ENCODE measurements at regions not wholly inside any gene's neighbourhood (a gene's known extent, or its start where the extent isn't known, plus 50 kb on each side); places are given as distances from the start of the nearest gene placed in this dataset.
"Not testable (repeated sequence)": the region's sequence is repeated elsewhere in the genome, so short reads cannot be mapped to it uniquely, and the experiment has no call there.

GRCh38 chr21:6086038-6086437, 4435.3 kb upstream of the TPTE start:
- FAIRE-seq; H3K4me1 ChIP-seq; H3K4me3 ChIP-seq; H3K27ac ChIP-seq; DNase-seq (ENCODE audit: low read depth in 1 of 2, low spot score in 1 of 2); H3K4me2 ChIP-seq; CTCF ChIA-PET; ATAC-seq; POLR2A ChIA-PET; H3K9me3 ChIP-seq: not testable (repeated sequence)
- whole genome bisulfite sequencing (ENCODE audit: missing lambda C conversion rate) = no CpG with 5 or more reads among the region's 20 CpGs

- FAIRE-seq; DNase-seq (ENCODE audit: low read depth in 1 of 2, low spot score in 1 of 2); H3K4me1 ChIP-seq; H3K4me3 ChIP-seq; H3K9me3 ChIP-seq; ATAC-seq; H3K4me2 ChIP-seq; CTCF ChIA-PET; POLR2A ChIA-PET; H3K27ac ChIP-seq: not testable (repeated sequence)
- no CpG with 5 or more reads among the region's 24 CpGs for WGBS (ENCODE audit: missing lambda C conversion rate)
Measured at GRCh38 chr21:6087579-6088178, 4433.7 kb upstream of the TPTE start.

- H3K4me1 ChIP-seq; ATAC-seq; H3K4me2 ChIP-seq; CTCF ChIA-PET; POLR2A ChIA-PET; FAIRE-seq; H3K27ac ChIP-seq; H3K9me3 ChIP-seq; H3K4me3 ChIP-seq; DNase-seq (ENCODE audit: low read depth in 1 of 2, low spot score in 1 of 2): not testable (repeated sequence)
- WGBS (ENCODE audit: missing lambda C conversion rate) = no CpG with 5 or more reads among the region's 24 CpGs
Measured at GRCh38 chr21:6090286-6090908, 4431.0 kb upstream of the TPTE start.

- FAIRE-seq; H3K4me2 ChIP-seq; POLR2A ChIA-PET; H3K4me1 ChIP-seq; H3K27ac ChIP-seq; CTCF ChIA-PET; H3K9me3 ChIP-seq; H3K4me3 ChIP-seq; DNase-seq (ENCODE audit: low read depth in 1 of 2, low spot score in 1 of 2): not testable (repeated sequence)
- ATAC-seq = peak; percentile 58 to 71
- no CpG with 5 or more reads among the region's 36 CpGs for whole genome bisulfite sequencing (ENCODE audit: missing lambda C conversion rate)
Measured at GRCh38 chr21:6091335-6092027, 4429.9 kb upstream of the TPTE start.

GRCh38 chr21:6092401-6092800, 4429.0 kb upstream of the TPTE start:
- FAIRE-seq; ATAC-seq; H3K4me3 ChIP-seq; CTCF ChIA-PET; H3K4me2 ChIP-seq; H3K9me3 ChIP-seq; POLR2A ChIA-PET; DNase-seq (ENCODE audit: low read depth in 1 of 2, low spot score in 1 of 2); H3K4me1 ChIP-seq: not testable (repeated sequence)
- WGBS (ENCODE audit: missing lambda C conversion rate) = 97% methylated on average over 5 of the region's 13 CpGs
- peak overlapping the region; percentile 51 to 70; a peak in 2 of 6 replicates for H3K27ac ChIP-seq

- FAIRE-seq; H3K4me3 ChIP-seq; H3K27ac ChIP-seq; H3K4me2 ChIP-seq; H3K4me1 ChIP-seq; CTCF ChIA-PET; ATAC-seq; POLR2A ChIA-PET; H3K9me3 ChIP-seq; DNase-seq (ENCODE audit: low read depth in 1 of 2, low spot score in 1 of 2): not testable (repeated sequence)
- WGBS (ENCODE audit: missing lambda C conversion rate) = 100% methylated on average over 1 of the region's 32 CpGs
Measured at GRCh38 chr21:6093419-6093818, 4428.0 kb upstream of the TPTE start.

GRCh38 chr21:6093870-6094269, 4427.5 kb upstream of the TPTE start:
- POLR2A ChIA-PET; H3K4me2 ChIP-seq; FAIRE-seq; DNase-seq (ENCODE audit: low read depth in 1 of 2, low spot score in 1 of 2); ATAC-seq; H3K4me1 ChIP-seq; CTCF ChIA-PET; H3K9me3 ChIP-seq; H3K4me3 ChIP-seq: not testable (repeated sequence)
- no CpG with 5 or more reads among the region's 23 CpGs for WGBS (ENCODE audit: missing lambda C conversion rate)
- peak overlapping the region; percentile 44 to 67; a peak in 2 of 6 replicates for H3K27ac ChIP-seq

- WGBS (ENCODE audit: missing lambda C conversion rate) = 100% methylated on average over 1 of the region's 13 CpGs
- FAIRE-seq; H3K9me3 ChIP-seq; DNase-seq (ENCODE audit: low read depth in 1 of 2, low spot score in 1 of 2); H3K4me1 ChIP-seq; H3K4me2 ChIP-seq; POLR2A ChIA-PET; ATAC-seq; H3K4me3 ChIP-seq; CTCF ChIA-PET: not testable (repeated sequence)
- H3K27ac ChIP-seq = 0 out of 6 replicates have a peak overlapping the region, but pooled peaks of 1 of the 2 experiments have one; percentile 62
Measured at GRCh38 chr21:6095304-6095703, 4426.1 kb upstream of the TPTE start.

GRCh38 chr21:6096560-6097424, 4424.6 kb upstream of the TPTE start:
- CTCF ChIA-PET; H3K4me1 ChIP-seq; H3K4me3 ChIP-seq; POLR2A ChIA-PET; DNase-seq (ENCODE audit: low read depth in 1 of 2, low spot score in 1 of 2); H3K4me2 ChIP-seq; FAIRE-seq; H3K9me3 ChIP-seq: not testable (repeated sequence)
- H3K27ac ChIP-seq = peak overlapping the region; percentile 90 to 91; a peak in 3 of 6 replicates
- no CpG with 5 or more reads among the region's 24 CpGs for WGBS (ENCODE audit: missing lambda C conversion rate)
- ATAC-seq = peak; percentile 63 to 68
